ENCODE measurements at regions not wholly inside any gene's neighbourhood (a gene's known extent, or its start where the extent isn't known, plus 50 kb on each side); places are given as distances from the start of the nearest gene placed in this dataset.

- Histone ChIP-seq H3K36me3 (no peaks in the 10 kb centered on the region), H3K9me3 (no peaks in the 10 kb centered on the region), H3K27ac (no peak overlapping the region), H3K4me3 (no peak overlapping the region), H3K4me1 (no peaks in the 10 kb centered on the region), H3K27me3 (no peaks in the 10 kb centered on the region)
- no peak for DNase-seq
- ATAC-seq: no peak
- intact Hi-C loops (cut with DNase I): no loop called here
- TF ChIP-seq CTCF (IDR thresholded peaks at IDR 0.05): no peak
Measured at GRCh38 chr10:78147202-78147601, 113.5 kb downstream of the RPS24 start.

- Histone ChIP-seq H3K27me3 (no peaks in the 10 kb centered on the region), H3K4me1 (no peaks in the 10 kb centered on the region), H3K4me3 (no peak overlapping the region), H3K36me3 (no peaks in the 10 kb centered on the region), H3K9me3 (no peaks in the 10 kb centered on the region), H3K27ac (no peak overlapping the region)
- no peak for DNase-seq
- TF ChIP-seq CTCF (IDR thresholded peaks at IDR 0.05): no peak
- ATAC-seq: no peak
- intact Hi-C loops (cut with DNase I): no loop called here
Measured at GRCh38 chr10:78148216-78148960, 114.7 kb downstream of the RPS24 start.

- no peak overlapping the region for H3K27ac ChIP-seq
- no peaks in the 10 kb centered on the region for H3K36me3 ChIP-seq
- intact Hi-C loops (cut with DNase I): no loop called here
- no peaks in the 10 kb centered on the region for H3K9me3 ChIP-seq
- no peak for ATAC-seq
- DNase-seq: no peak
- no peaks in the 10 kb centered on the region for H3K27me3 ChIP-seq
- TF ChIP-seq CTCF (IDR thresholded peaks at IDR 0.05): no peak
- no peak overlapping the region for H3K4me3 ChIP-seq
- no peaks in the 10 kb centered on the region for H3K4me1 ChIP-seq
Measured at GRCh38 chr10:78148961-78149612, 115.4 kb downstream of the RPS24 start.

- Histone ChIP-seq H3K4me3 (no peak overlapping the region), H3K27ac (no peak overlapping the region), H3K27me3 (no peaks in the 10 kb centered on the region), H3K36me3 (no peaks in the 10 kb centered on the region), H3K4me1 (no peaks in the 10 kb centered on the region), H3K9me3 (no peaks in the 10 kb centered on the region)
- intact Hi-C loops (cut with DNase I): no loop called here
- DNase-seq (no peak), ATAC-seq (no peak)
- no peak for TF ChIP-seq CTCF (IDR thresholded peaks at IDR 0.05)
Measured at GRCh38 chr10:78150756-78151155, 117.1 kb downstream of the RPS24 start.

GRCh38 chr10:78155722-78156121 lies 122.1 kb downstream of the RPS24 start:
- Histone ChIP-seq H3K9me3 (no peaks in the 10 kb centered on the region), H3K4me3 (no peak overlapping the region), H3K27ac (no peak overlapping the region), H3K27me3 (no peaks in the 10 kb centered on the region), H3K36me3 (no peaks in the 10 kb centered on the region), H3K4me1 (no peaks in the 10 kb centered on the region)
- ATAC-seq (no peak), DNase-seq (no peak)
- no peak for TF ChIP-seq CTCF (IDR thresholded peaks at IDR 0.05)
- intact Hi-C loops (cut with DNase I): no loop called here

Data from left lung (tissue), 4 donors.